ENCODE measurements at regions not wholly inside any gene's neighbourhood (a gene's known extent, or its start where the extent isn't known, plus 50 kb on each side); places are given as distances from the start of the nearest gene placed in this dataset.
A peak's percentile ranks its signal among the peaks of the same experiment; 100 is the strongest.

- peak; percentile 45 for TF ChIP-seq CTCF (conservative IDR thresholded peaks at IDR 0.05; ENCODE audit: low read length)
- no peak for TF ChIP-seq EZH2phosphoT487 (IDR thresholded peaks at IDR 0.05; ENCODE audit: borderline replicate concordance)
These were observed 273.2 kb upstream of the KIRREL3 start for GRCh38 chr11:127273593-127274327.
